Transverse colon (tissue), 4 donors: ENCODE measurements at regions not wholly inside any gene's neighbourhood (a gene's known extent, or its start where the extent isn't known, plus 50 kb on each side); places are given as distances from the start of the nearest gene placed in this dataset.

ENCODE experiments used
- DNase-seq: peaks from one replicate; pipeline ENCODE4 v3.0.0-alpha.2; 2019
- H3K27ac ChIP-seq, 4 donors: fragments of 200-600 bp; sonication (generic); 2 replicates each; pipeline ENCODE4 v1.5.1; 2016 to 2018; ENCODE audit warnings: inconsistent platforms in 4 of 4
- H3K27me3 ChIP-seq: fragments of 200-600 bp; sonication (generic); 2 replicates; pipeline ENCODE4 v1.5.1; 2017; ENCODE audit warnings: inconsistent platforms
- H3K36me3 ChIP-seq, 4 donors: fragments of 200-600 bp; sonication (generic); 2 replicates each; pipeline ENCODE4 v1.5.1; 2017 to 2019; ENCODE audit warnings: inconsistent platforms in 4 of 4
- H3K4me1 ChIP-seq, 4 donors: fragments of 200-600 bp; sonication (generic); 2 replicates each; pipeline ENCODE4 v1.5.1; 2017 to 2020; ENCODE audit warnings: inconsistent platforms in 4 of 4
- H3K4me3 ChIP-seq, 4 donors: fragments of 200-600 bp; sonication (generic); 1 replicate in 1 of 4; 2 replicates in 3 of 4; pipeline versions ENCODE4 v1.5.1 to v1.6.1; 2017 to 2019; ENCODE audit warnings: inconsistent platforms in 4 of 4
- H3K9me3 ChIP-seq, 2 donors: fragments of 200-600 bp; sonication (generic); 2 replicates each; pipeline ENCODE4 v1.5.1; 2017 to 2019; ENCODE audit warnings: inconsistent platforms in 2 of 2
- EP300 ChIP-seq: sonication (generic); formaldehyde crosslinking; IDR thresholded peaks from one replicate; pipeline ENCODE4 v1.6.1; 2017; ENCODE audit warnings: antibody characterized with exemption, low read depth
- POLR2A ChIP-seq: fragments of 450-650 bp; IDR thresholded peaks from one replicate; pipeline ENCODE4 v1.6.1; 2016; ENCODE audit warnings: antibody characterized with exemption, mild to moderate bottlenecking, moderate library complexity
- POLR2AphosphoS5 ChIP-seq, 3 donors: sonication (generic); formaldehyde crosslinking; IDR thresholded peaks; one replicate each; pipeline ENCODE4 v1.6.1; 2016; ENCODE audit warnings: antibody characterized with exemption in 3 of 3
- WGBS, 2 donors: methylation state at CpG; one replicate each; pipeline ENCODE4 v1.1.5; 2018; ENCODE audit warnings: low coverage in 1 of 2; 5-methylcytosine and 5-hydroxymethylcytosine counted together
- in situ Hi-C, 4 donors: fragments of 200-750 bp; cut with MboI; loops; one replicate each; pipeline versions ENCODE4 v1.15.0 to v1.15.1; 2017; ENCODE audit warnings: low sequenced_read_pairs in 3 of 4, low pct_ligation_motif_present in 1 of 4, low pct_unique_long_range_greater_than_20kb in 1 of 4
- intact Hi-C: fragments of 100-400 bp; cut with DNase I; formaldehyde crosslinking; loops from one replicate; pipeline ENCODE4 v1.15.1; 2023; ENCODE audit warnings: low total_unique reads
- TF ChIP-seq, protein P1 (sequence below), 5 experiments: fragments of 200-600 bp in 3 of 5; fragments of 450-650 bp in 2 of 5; sonication (generic) in 3 of 5; IDR thresholded peaks; 1 replicate in 2 of 5; 2 replicates in 3 of 5; pipeline ENCODE4 v1.5.1; 2016 to 2017; ENCODE audit warnings: antibody characterized with exemption in 5 of 5, inconsistent platforms in 3 of 5, mild to moderate bottlenecking in 2 of 5, moderate library complexity in 1 of 5

DNA sequence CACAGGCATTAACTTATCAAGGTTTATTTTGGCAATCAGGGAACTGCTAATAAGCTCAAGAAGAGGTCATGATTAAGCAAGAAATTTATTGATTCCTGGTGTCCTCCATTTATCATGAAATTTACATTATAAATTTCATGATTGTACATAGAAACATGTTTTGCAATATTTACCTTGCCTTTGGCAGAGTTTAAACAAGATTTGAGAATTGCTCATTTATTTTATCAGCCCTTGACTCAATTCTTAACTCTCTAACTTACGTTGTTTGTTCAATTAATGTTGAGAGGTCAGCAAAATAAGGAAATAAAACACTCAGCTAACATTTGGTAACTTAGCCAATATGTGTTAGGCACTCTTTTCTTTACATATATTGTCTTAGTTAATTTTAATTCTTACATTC lies 286.6 kb downstream of the SLC7A11 start:
- no peak overlapping the region for H3K4me3 ChIP-seq
- H3K4me1 ChIP-seq = no peaks in the 10 kb centered on the region
- H3K27me3 ChIP-seq = no peaks in the 10 kb centered on the region
- no peaks in the 10 kb centered on the region for H3K36me3 ChIP-seq
- no peaks in the 10 kb centered on the region for H3K9me3 ChIP-seq
- in situ Hi-C loops = no loop called here
- H3K27ac ChIP-seq = no peak overlapping the region
- no peak for DNase-seq
- 52 to 54% methylated on average over 1 of the region's 1 CpG for WGBS, 2 donors
- intact Hi-C loops = no loop called here
- TF ChIP-seq POLR2A (no peak), EP300 (no peak), POLR2AphosphoS5 (IDR thresholded peaks at IDR 0.05) (no peak)
- TF ChIP-seq, protein P1, sequence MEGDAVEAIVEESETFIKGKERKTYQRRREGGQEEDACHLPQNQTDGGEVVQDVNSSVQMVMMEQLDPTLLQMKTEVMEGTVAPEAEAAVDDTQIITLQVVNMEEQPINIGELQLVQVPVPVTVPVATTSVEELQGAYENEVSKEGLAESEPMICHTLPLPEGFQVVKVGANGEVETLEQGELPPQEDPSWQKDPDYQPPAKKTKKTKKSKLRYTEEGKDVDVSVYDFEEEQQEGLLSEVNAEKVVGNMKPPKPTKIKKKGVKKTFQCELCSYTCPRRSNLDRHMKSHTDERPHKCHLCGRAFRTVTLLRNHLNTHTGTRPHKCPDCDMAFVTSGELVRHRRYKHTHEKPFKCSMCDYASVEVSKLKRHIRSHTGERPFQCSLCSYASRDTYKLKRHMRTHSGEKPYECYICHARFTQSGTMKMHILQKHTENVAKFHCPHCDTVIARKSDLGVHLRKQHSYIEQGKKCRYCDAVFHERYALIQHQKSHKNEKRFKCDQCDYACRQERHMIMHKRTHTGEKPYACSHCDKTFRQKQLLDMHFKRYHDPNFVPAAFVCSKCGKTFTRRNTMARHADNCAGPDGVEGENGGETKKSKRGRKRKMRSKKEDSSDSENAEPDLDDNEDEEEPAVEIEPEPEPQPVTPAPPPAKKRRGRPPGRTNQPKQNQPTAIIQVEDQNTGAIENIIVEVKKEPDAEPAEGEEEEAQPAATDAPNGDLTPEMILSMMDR (IDR thresholded peaks at IDR 0.05) = no peak

DNA sequence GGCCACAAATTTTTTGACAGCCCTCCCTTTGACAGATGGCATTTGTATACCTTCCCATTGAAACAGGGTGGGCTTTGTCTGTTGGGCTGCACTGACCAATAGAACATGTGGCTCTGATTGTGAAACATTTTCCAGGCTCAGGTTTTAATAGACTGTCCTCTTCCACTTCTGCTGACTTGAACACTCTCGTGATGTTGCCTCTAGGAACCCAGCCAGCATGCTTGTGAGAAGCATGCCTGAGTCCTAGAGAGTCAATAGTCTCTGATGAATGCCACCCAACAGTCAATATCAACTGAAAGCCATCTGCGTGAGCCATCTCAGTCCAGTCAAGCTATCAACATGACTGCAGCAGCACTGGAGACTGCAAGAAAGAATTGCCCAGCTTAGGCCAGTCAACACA lies 290.0 kb downstream of the SLC7A11 start:
- no peaks in the 10 kb centered on the region for H3K36me3 ChIP-seq
- WGBS, 2 donors = 14 to 64% methylated on average over 1 to 2 of the region's 2 CpGs

GRCh38 chr4:137950286-137950685 lies 291.9 kb downstream of the SLC7A11 start:
- intact Hi-C loops = no loop called here
- Histone ChIP-seq H3K27me3 (no peaks in the 10 kb centered on the region), H3K4me1 (no peaks in the 10 kb centered on the region), H3K4me3 (no peak overlapping the region), H3K36me3 (no peaks in the 10 kb centered on the region), H3K27ac (no peak overlapping the region), H3K9me3 (no peaks in the 10 kb centered on the region)
- in situ Hi-C loops = no loop called here
- DNase-seq = no peak
- WGBS, 2 donors = 87 to 92% methylated on average over 3 of the region's 3 CpGs
- TF ChIP-seq POLR2A (no peak), POLR2AphosphoS5 (IDR thresholded peaks at IDR 0.05) (no peak), EP300 (no peak)
- TF ChIP-seq, protein P1 (IDR thresholded peaks at IDR 0.05) = no peak

More for the DNA sequence above, 290.0 kb downstream of the SLC7A11 start:
- intact Hi-C loops (no loop called here), in situ Hi-C loops (no loop called here)
- no peak overlapping the region for H3K4me3 ChIP-seq
- H3K27ac ChIP-seq = no peak overlapping the region
- no peak for DNase-seq
- H3K27me3 ChIP-seq = no peaks in the 10 kb centered on the region
- no peaks in the 10 kb centered on the region for H3K4me1 ChIP-seq
- TF ChIP-seq POLR2A = no peak
- no peak for TF ChIP-seq POLR2AphosphoS5 (IDR thresholded peaks at IDR 0.05)
- no peak for TF ChIP-seq EP300
- TF ChIP-seq, protein P1 (IDR thresholded peaks at IDR 0.05) = no peak
- no peaks in the 10 kb centered on the region for H3K9me3 ChIP-seq

- in situ Hi-C loops = no loop called here
- no peaks in the 10 kb centered on the region for H3K36me3 ChIP-seq
- H3K27ac ChIP-seq = no peak overlapping the region
- no peaks in the 10 kb centered on the region for H3K27me3 ChIP-seq
- intact Hi-C loops = no loop called here
- DNase-seq = no peak
- H3K9me3 ChIP-seq = no peaks in the 10 kb centered on the region
- H3K4me1 ChIP-seq = no peaks in the 10 kb centered on the region
- TF ChIP-seq, protein P1 (IDR thresholded peaks at IDR 0.05) = no peak
- TF ChIP-seq POLR2A = no peak
- TF ChIP-seq EP300 = no peak
- TF ChIP-seq POLR2AphosphoS5 (IDR thresholded peaks at IDR 0.05) = no peak
- no peak overlapping the region for H3K4me3 ChIP-seq
Measured at GRCh38 chr4:137949746-137950145, 292.4 kb downstream of the SLC7A11 start.
